Activated T-helper 1 cell treated with anti-CD3 and anti-CD28 coated beads, Interleukin-12 subunit alpha, Interleukin-12 subunit beta, Interleukin-2, Interleukin-4 antibody, amounts not matched to agents 30 ng/mL and 10 ng/mL and 1 ng/mL, durations not matched to agents 14 hours and 24 hours and 36 hours (primary cell): ENCODE measurements at regions not wholly inside any gene's neighbourhood (a gene's known extent, or its start where the extent isn't known, plus 50 kb on each side); places are given as distances from the start of the nearest gene placed in this dataset.
"Not testable (repeated sequence)": the region's sequence is repeated elsewhere in the genome, so short reads cannot be mapped to it uniquely, and the experiment has no call there.

Experiments
- DNase-seq: peaks from one replicate; pipeline ENCODE4 v3.0.0; 2021; ENCODE audit warnings: low spot score
- H3K27ac Mint-ChIP-seq: one replicate; pipeline ENCODE4 v1.8.0; 2021; ENCODE audit warnings: mild to moderate bottlenecking, mixed read lengths
- H3K27me3 Mint-ChIP-seq: one replicate; pipeline ENCODE4 v1.8.0; 2022; ENCODE audit warnings: mild to moderate bottlenecking, moderate library complexity, mixed read lengths; ENCODE audit not compliant: insufficient read depth
- H3K36me3 Mint-ChIP-seq: one replicate; pipeline ENCODE4 v1.8.0; 2021; ENCODE audit warnings: low read depth, mixed read lengths
- H3K4me1 Mint-ChIP-seq: one replicate; pipeline ENCODE4 v1.8.0; 2021; ENCODE audit warnings: low read depth, mixed read lengths
- H3K4me3 Mint-ChIP-seq: one replicate; pipeline ENCODE4 v1.8.0; 2021; ENCODE audit warnings: mild to moderate bottlenecking, moderate library complexity, mixed read lengths
- H3K9me3 Mint-ChIP-seq: one replicate; pipeline ENCODE4 v1.8.0; 2021; ENCODE audit warnings: mixed read lengths
- intact Hi-C: fragments of 100-400 bp; cut with micrococcal nuclease; formaldehyde crosslinking; loops from one replicate; pipeline ENCODE4 v1.15.1; 2024

GRCh38 chrY:7318122-7318521 is 406.6 kb upstream of the AMELY start:
- intact Hi-C loops, result no loop called here
- peaks cover 64% of the 10 kb centered on the region for H3K4me1 Mint-ChIP-seq
- H3K4me3 Mint-ChIP-seq, result peak overlapping the region; percentile 49

GRCh38 chrY:7317571-7317970 is 406.0 kb upstream of the AMELY start:
- intact Hi-C loops, result no loop called here
- H3K36me3 Mint-ChIP-seq, result peaks cover 38% of the 10 kb centered on the region
- no peaks in the 10 kb centered on the region for H3K27me3 Mint-ChIP-seq
- H3K9me3 Mint-ChIP-seq, result no peaks in the 10 kb centered on the region
- H3K27ac Mint-ChIP-seq, result peak overlapping the region; percentile 67
- no peak for DNase-seq
- peaks cover 61% of the 10 kb centered on the region for H3K4me1 Mint-ChIP-seq
- no peak overlapping the region for H3K4me3 Mint-ChIP-seq

More at GRCh38 chrY:7318122-7318521, 406.6 kb upstream of the AMELY start:
- Mint-ChIP-seq H3K9me3 (no peaks in the 10 kb centered on the region), H3K27me3 (no peaks in the 10 kb centered on the region), H3K27ac (peak overlapping the region; percentile 67), H3K36me3 (peaks cover 40% of the 10 kb centered on the region)
- DNase-seq, result no peak

GRCh38 chrY:7310482-7311269 is 399.1 kb upstream of the AMELY start:
- DNase-seq, result peak; percentile 46

GRCh38 chrY:7308816-7309215 is 397.3 kb upstream of the AMELY start:
- H3K4me3 Mint-ChIP-seq, result no peak overlapping the region
- peaks cover 32% of the 10 kb centered on the region for H3K36me3 Mint-ChIP-seq
- no peaks in the 10 kb centered on the region for H3K9me3 Mint-ChIP-seq
- H3K4me1 Mint-ChIP-seq, result peaks cover 37% of the 10 kb centered on the region
- H3K27me3 Mint-ChIP-seq, result no peaks in the 10 kb centered on the region
- H3K27ac Mint-ChIP-seq, result no peak overlapping the region
- intact Hi-C loops, result no loop called here
- no peak for DNase-seq

More at GRCh38 chrY:7310482-7311269, 399.1 kb upstream of the AMELY start:
- peak overlapping the region; percentile 84 for H3K27ac Mint-ChIP-seq
- H3K36me3 Mint-ChIP-seq, result peaks cover 26% of the 10 kb centered on the region
- H3K4me1 Mint-ChIP-seq, result peaks cover 31% of the 10 kb centered on the region
- intact Hi-C loops, result loop anchor here (1.0 to 2.0 kb wide), 5 partner anchors 10 to 564 kb away; no protein-coding TSS in a partner anchor
- H3K9me3 Mint-ChIP-seq, result no peaks in the 10 kb centered on the region
- H3K27me3 Mint-ChIP-seq, result no peaks in the 10 kb centered on the region
- peak overlapping the region; percentile 25 for H3K4me3 Mint-ChIP-seq

- peaks cover 48% of the 10 kb centered on the region for H3K4me1 Mint-ChIP-seq
- no peaks in the 10 kb centered on the region for H3K9me3 Mint-ChIP-seq
- DNase-seq, result no peak
- intact Hi-C loops, result no loop called here
- peaks cover 33% of the 10 kb centered on the region for H3K36me3 Mint-ChIP-seq
- peak overlapping the region; percentile 76 for H3K27ac Mint-ChIP-seq
- H3K27me3 Mint-ChIP-seq, result no peaks in the 10 kb centered on the region
- peak overlapping the region; percentile 60 for H3K4me3 Mint-ChIP-seq
These were observed 390.8 kb upstream of the AMELY start for GRCh38 chrY:7302306-7302705.

GRCh38 chrY:7299960-7300359 is 388.4 kb upstream of the AMELY start:
- H3K9me3 Mint-ChIP-seq, result no peaks in the 10 kb centered on the region
- no peak for DNase-seq
- H3K4me1 Mint-ChIP-seq, result peaks cover 47% of the 10 kb centered on the region
- H3K36me3 Mint-ChIP-seq, result peaks cover 33% of the 10 kb centered on the region
- intact Hi-C loops, result no loop called here
- H3K4me3 Mint-ChIP-seq, result peak overlapping the region; percentile 58
- H3K27ac Mint-ChIP-seq, result peak overlapping the region; percentile 78
- no peaks in the 10 kb centered on the region for H3K27me3 Mint-ChIP-seq

- H3K36me3 Mint-ChIP-seq, result peaks cover 25% of the 10 kb centered on the region
These were observed 380.6 kb upstream of the AMELY start for GRCh38 chrY:7292113-7292512.

GRCh38 chrY:7289889-7290833 is 378.6 kb upstream of the AMELY start:
- H3K9me3 Mint-ChIP-seq, result no peaks in the 10 kb centered on the region
- no peaks in the 10 kb centered on the region for H3K27me3 Mint-ChIP-seq
- peak overlapping the region; percentile 68 for H3K4me3 Mint-ChIP-seq
- DNase-seq, result no peak
- H3K4me1 Mint-ChIP-seq, result peaks cover 47% of the 10 kb centered on the region
- peaks cover 23% of the 10 kb centered on the region for H3K36me3 Mint-ChIP-seq
- peak overlapping the region; percentile 86 for H3K27ac Mint-ChIP-seq
- intact Hi-C loops, result loop anchor here (1.0 to 2.0 kb wide), 4 partner anchors 8 to 36 kb away; no protein-coding TSS in a partner anchor

More at GRCh38 chrY:7292113-7292512, 380.6 kb upstream of the AMELY start:
- H3K4me3 Mint-ChIP-seq, result peak overlapping the region; percentile 19
- peak overlapping the region; percentile 55 for H3K27ac Mint-ChIP-seq
- H3K9me3 Mint-ChIP-seq, result no peaks in the 10 kb centered on the region
- no peak for DNase-seq
- peaks cover 43% of the 10 kb centered on the region for H3K4me1 Mint-ChIP-seq
- intact Hi-C loops, result no loop called here
- H3K27me3 Mint-ChIP-seq, result no peaks in the 10 kb centered on the region

- Mint-ChIP-seq H3K27me3 (no peaks in the 10 kb centered on the region), H3K4me3 (no peak overlapping the region), H3K9me3 (no peaks in the 10 kb centered on the region), H3K4me1 (peaks cover 58% of the 10 kb centered on the region), H3K36me3 (peaks cover 29% of the 10 kb centered on the region), H3K27ac (peak overlapping the region; percentile 23)
- DNase-seq, result no peak
- intact Hi-C loops, result no loop called here
These were observed 377.1 kb upstream of the AMELY start for GRCh38 chrY:7288611-7289010.

- peaks cover 64% of the 10 kb centered on the region for H3K4me1 Mint-ChIP-seq
- peaks cover 31% of the 10 kb centered on the region for H3K36me3 Mint-ChIP-seq
- intact Hi-C loops, H3K9me3 Mint-ChIP-seq, DNase-seq, H3K27me3 Mint-ChIP-seq: not testable (repeated sequence)
- peak overlapping the region; percentile 53 for H3K4me3 Mint-ChIP-seq
- H3K27ac Mint-ChIP-seq, result peak overlapping the region; percentile 73
These were observed 376.4 kb upstream of the AMELY start for GRCh38 chrY:7287963-7288362.

- intact Hi-C loops, result no loop called here
- H3K9me3 Mint-ChIP-seq, result no peaks in the 10 kb centered on the region
- H3K4me1 Mint-ChIP-seq, result peaks cover 60% of the 10 kb centered on the region
- H3K27me3 Mint-ChIP-seq, result no peaks in the 10 kb centered on the region
- peak overlapping the region; percentile 15 for H3K4me3 Mint-ChIP-seq
- no peak for DNase-seq
- H3K36me3 Mint-ChIP-seq, result peaks cover 29% of the 10 kb centered on the region
- peak overlapping the region; percentile 40 for H3K27ac Mint-ChIP-seq
These were observed 373.8 kb upstream of the AMELY start for GRCh38 chrY:7285388-7285787.

- no peak for DNase-seq
- H3K27me3 Mint-ChIP-seq, result no peaks in the 10 kb centered on the region
- peaks cover 33% of the 10 kb centered on the region for H3K36me3 Mint-ChIP-seq
- H3K27ac Mint-ChIP-seq, result peak overlapping the region; percentile 81
- intact Hi-C loops, result no loop called here
- no peaks in the 10 kb centered on the region for H3K9me3 Mint-ChIP-seq
- peaks cover 67% of the 10 kb centered on the region for H3K4me1 Mint-ChIP-seq
- H3K4me3 Mint-ChIP-seq, result peak overlapping the region; percentile 69
These were observed 371.4 kb upstream of the AMELY start for GRCh38 chrY:7283001-7283400.
